Ishikawa (cell line): ENCODE measurements at regions not wholly inside any gene's neighbourhood (a gene's known extent, or its start where the extent isn't known, plus 50 kb on each side); places are given as distances from the start of the nearest gene placed in this dataset.

ENCODE experiments used
- CEBPB ChIP-seq: IDR thresholded peaks from 2 replicates; pipeline ENCODE4 v1.6.1; 2012
- CREB1 ChIP-seq: IDR thresholded peaks from 2 replicates; pipeline ENCODE4 v1.6.1; 2012; ENCODE audit warnings: low read depth
- EGR1 ChIP-seq: IDR thresholded peaks from 2 replicates; pipeline ENCODE4 v1.6.1; 2012
- EP300 ChIP-seq: IDR thresholded peaks from 2 replicates; pipeline ENCODE4 v1.6.1; 2012; ENCODE audit warnings: borderline replicate concordance
- FOXM1 ChIP-seq: IDR thresholded peaks from 2 replicates; pipeline ENCODE4 v1.6.1; 2012; ENCODE audit warnings: low read depth, borderline replicate concordance
- NFIC ChIP-seq: IDR thresholded peaks from 2 replicates; pipeline ENCODE4 v1.6.1; 2012
- RAD21 ChIP-seq: IDR thresholded peaks from 2 replicates; pipeline ENCODE4 v1.6.1; 2012; ENCODE audit warnings: low read depth
- TAF1 ChIP-seq: IDR thresholded peaks from 2 replicates; pipeline ENCODE4 v1.6.1; 2012; ENCODE audit warnings: low read depth, mild to moderate bottlenecking
- TCF12 ChIP-seq: IDR thresholded peaks from 2 replicates; pipeline ENCODE4 v1.6.1; 2012; ENCODE audit warnings: low read depth
- TEAD4 ChIP-seq: IDR thresholded peaks from 2 replicates; pipeline ENCODE4 v1.6.1; 2012
- YY1 ChIP-seq: IDR thresholded peaks from 2 replicates; pipeline ENCODE4 v1.6.1; 2012; ENCODE audit warnings: low read depth
- ZBTB7A ChIP-seq: IDR thresholded peaks from 2 replicates; pipeline ENCODE4 v1.6.1; 2012; ENCODE audit warnings: low read depth
- TF ChIP-seq, protein P1 (sequence below): IDR thresholded peaks from 2 replicates; pipeline ENCODE4 v1.6.1; 2012
- TF ChIP-seq, protein P2 (sequence below): IDR thresholded peaks from 2 replicates; pipeline ENCODE4 v1.6.1; 2012; ENCODE audit warnings: low read depth, mild to moderate bottlenecking
- TF ChIP-seq, protein P3 (sequence below): IDR thresholded peaks from 2 replicates; pipeline ENCODE4 v1.6.1; 2012

DNA sequence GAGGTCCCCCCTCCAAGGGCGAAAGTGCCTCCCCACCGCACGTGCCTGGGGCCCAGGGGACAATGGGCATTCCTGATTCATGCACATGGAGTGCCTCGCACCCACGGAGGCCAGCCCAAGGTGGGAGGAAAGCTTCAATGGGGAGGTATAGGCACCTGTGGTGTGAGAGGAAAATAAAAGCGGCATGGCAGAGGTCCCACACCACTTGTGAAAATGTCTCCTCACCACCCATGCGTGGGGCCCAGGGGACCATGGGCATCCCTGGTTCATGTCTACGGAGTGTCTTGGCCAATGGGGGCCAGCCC, 384.7 kb downstream of the ALG10 start:
- TF ChIP-seq TEAD4: no peak
- TF ChIP-seq YY1: no peak
- TF ChIP-seq, protein P1, sequence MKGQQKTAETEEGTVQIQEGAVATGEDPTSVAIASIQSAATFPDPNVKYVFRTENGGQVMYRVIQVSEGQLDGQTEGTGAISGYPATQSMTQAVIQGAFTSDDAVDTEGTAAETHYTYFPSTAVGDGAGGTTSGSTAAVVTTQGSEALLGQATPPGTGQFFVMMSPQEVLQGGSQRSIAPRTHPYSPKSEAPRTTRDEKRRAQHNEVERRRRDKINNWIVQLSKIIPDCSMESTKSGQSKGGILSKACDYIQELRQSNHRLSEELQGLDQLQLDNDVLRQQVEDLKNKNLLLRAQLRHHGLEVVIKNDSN: no peak
- TF ChIP-seq ZBTB7A: no peak
- no peak for TF ChIP-seq EGR1
- TF ChIP-seq RAD21: no peak
- TF ChIP-seq EP300: no peak
- TF ChIP-seq TCF12: no peak
- TF ChIP-seq CREB1: no peak
- no peak for TF ChIP-seq NFIC
- TF ChIP-seq FOXM1: no peak
- TF ChIP-seq, protein P2, sequence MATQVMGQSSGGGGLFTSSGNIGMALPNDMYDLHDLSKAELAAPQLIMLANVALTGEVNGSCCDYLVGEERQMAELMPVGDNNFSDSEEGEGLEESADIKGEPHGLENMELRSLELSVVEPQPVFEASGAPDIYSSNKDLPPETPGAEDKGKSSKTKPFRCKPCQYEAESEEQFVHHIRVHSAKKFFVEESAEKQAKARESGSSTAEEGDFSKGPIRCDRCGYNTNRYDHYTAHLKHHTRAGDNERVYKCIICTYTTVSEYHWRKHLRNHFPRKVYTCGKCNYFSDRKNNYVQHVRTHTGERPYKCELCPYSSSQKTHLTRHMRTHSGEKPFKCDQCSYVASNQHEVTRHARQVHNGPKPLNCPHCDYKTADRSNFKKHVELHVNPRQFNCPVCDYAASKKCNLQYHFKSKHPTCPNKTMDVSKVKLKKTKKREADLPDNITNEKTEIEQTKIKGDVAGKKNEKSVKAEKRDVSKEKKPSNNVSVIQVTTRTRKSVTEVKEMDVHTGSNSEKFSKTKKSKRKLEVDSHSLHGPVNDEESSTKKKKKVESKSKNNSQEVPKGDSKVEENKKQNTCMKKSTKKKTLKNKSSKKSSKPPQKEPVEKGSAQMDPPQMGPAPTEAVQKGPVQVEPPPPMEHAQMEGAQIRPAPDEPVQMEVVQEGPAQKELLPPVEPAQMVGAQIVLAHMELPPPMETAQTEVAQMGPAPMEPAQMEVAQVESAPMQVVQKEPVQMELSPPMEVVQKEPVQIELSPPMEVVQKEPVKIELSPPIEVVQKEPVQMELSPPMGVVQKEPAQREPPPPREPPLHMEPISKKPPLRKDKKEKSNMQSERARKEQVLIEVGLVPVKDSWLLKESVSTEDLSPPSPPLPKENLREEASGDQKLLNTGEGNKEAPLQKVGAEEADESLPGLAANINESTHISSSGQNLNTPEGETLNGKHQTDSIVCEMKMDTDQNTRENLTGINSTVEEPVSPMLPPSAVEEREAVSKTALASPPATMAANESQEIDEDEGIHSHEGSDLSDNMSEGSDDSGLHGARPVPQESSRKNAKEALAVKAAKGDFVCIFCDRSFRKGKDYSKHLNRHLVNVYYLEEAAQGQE: no peak
- TF ChIP-seq, protein P3, sequence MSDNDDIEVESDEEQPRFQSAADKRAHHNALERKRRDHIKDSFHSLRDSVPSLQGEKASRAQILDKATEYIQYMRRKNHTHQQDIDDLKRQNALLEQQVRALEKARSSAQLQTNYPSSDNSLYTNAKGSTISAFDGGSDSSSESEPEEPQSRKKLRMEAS: no peak
- TF ChIP-seq TAF1: no peak
- TF ChIP-seq CEBPB: no peak

DNA sequence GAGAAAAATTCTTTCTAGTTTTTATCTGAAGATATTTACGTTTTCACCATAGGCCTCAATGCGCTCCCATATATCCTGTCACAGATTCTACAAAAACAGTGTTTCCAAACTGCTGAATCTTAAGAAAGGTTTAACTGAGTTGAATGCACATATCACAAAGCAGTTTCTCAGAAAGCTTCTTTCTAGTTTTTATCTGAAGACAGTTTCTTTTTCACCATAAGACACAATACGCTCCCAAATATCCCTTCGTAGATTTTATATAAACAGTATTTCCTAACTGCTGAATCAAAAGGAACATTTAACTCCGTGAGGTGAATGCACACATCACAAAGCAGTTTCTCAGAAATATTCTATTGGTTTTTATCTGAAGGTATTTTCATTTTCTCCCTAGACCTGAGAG, 385.5 kb downstream of the ALG10 start:
- TF ChIP-seq, protein P2: no peak
- TF ChIP-seq ZBTB7A (no peak), YY1 (no peak), EGR1 (no peak), NFIC (no peak), RAD21 (no peak), EP300 (no peak), FOXM1 (no peak), CEBPB (no peak), TCF12 (no peak), TAF1 (no peak), TEAD4 (no peak), CREB1 (no peak)
- TF ChIP-seq, protein P1: no peak
- TF ChIP-seq, protein P3: no peak
